WERI-Rb-1 (cell line): ENCODE measurements at regions not wholly inside any gene's neighbourhood (a gene's known extent, or its start where the extent isn't known, plus 50 kb on each side); places are given as distances from the start of the nearest gene placed in this dataset.

Experiments used
- DNase-seq: peaks from one replicate; pipeline ENCODE4 v3.0.0-alpha.2; 2020
- H3K27ac ChIP-seq: fragments of 250-450 bp; sonication (Bioruptor Pico); 2 replicates; pipeline ENCODE4 v1.5.1; 2020; ENCODE audit warnings: mild to moderate bottlenecking, moderate library complexity
- H3K27me3 ChIP-seq: fragments of 250-450 bp; sonication (Bioruptor Pico); 2 replicates; pipeline ENCODE4 v1.5.1; 2021; ENCODE audit warnings: mild to moderate bottlenecking, low read depth, moderate library complexity; ENCODE audit not compliant: insufficient read depth, severe bottlenecking
- H3K36me3 ChIP-seq: fragments of 250-450 bp; sonication (Bioruptor Pico); 2 replicates; pipeline ENCODE4 v1.5.1; 2020; ENCODE audit warnings: mild to moderate bottlenecking, moderate library complexity
- H3K4me3 ChIP-seq: 2 replicates; pipeline ENCODE4 v1.5.1; 2011; ENCODE audit warnings: low read depth, mild to moderate bottlenecking, control low read depth, low read length
- H3K9me3 ChIP-seq: fragments of 250-450 bp; sonication (Bioruptor Pico); 2 replicates; pipeline ENCODE4 v1.5.1; 2021; ENCODE audit warnings: mild to moderate bottlenecking, moderate library complexity; ENCODE audit not compliant: severe bottlenecking
- TF ChIP-seq, protein P1 (sequence below): IDR thresholded peaks from 2 replicates; pipeline ENCODE4 v1.5.1; 2011; ENCODE audit warnings: low read depth, mild to moderate bottlenecking, control low read depth, inconsistent platforms, low read length

DNA sequence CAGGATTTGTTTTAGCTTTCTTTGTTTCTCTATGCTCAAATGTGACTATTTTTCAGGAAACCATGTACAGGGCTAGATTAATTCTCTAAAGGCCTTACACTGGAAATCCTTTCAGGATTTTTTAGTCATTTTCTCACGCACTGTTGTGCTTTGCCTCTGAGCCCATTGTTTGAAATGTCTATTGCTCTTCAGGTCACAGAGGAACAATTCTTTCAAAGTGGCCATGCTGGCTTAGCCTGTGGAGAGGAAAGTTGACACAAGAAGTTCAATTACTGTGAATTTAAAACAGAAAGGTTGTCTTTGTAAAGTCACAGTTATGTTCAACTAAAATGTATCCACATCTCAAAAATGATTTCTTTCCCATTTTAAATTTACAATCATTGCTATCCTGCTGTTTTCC lies 1071.7 kb upstream of the POT1 start:
- TF ChIP-seq, protein P1, sequence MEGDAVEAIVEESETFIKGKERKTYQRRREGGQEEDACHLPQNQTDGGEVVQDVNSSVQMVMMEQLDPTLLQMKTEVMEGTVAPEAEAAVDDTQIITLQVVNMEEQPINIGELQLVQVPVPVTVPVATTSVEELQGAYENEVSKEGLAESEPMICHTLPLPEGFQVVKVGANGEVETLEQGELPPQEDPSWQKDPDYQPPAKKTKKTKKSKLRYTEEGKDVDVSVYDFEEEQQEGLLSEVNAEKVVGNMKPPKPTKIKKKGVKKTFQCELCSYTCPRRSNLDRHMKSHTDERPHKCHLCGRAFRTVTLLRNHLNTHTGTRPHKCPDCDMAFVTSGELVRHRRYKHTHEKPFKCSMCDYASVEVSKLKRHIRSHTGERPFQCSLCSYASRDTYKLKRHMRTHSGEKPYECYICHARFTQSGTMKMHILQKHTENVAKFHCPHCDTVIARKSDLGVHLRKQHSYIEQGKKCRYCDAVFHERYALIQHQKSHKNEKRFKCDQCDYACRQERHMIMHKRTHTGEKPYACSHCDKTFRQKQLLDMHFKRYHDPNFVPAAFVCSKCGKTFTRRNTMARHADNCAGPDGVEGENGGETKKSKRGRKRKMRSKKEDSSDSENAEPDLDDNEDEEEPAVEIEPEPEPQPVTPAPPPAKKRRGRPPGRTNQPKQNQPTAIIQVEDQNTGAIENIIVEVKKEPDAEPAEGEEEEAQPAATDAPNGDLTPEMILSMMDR = no peak
- no peak overlapping the region for H3K27ac ChIP-seq
- no peaks in the 10 kb centered on the region for H3K27me3 ChIP-seq
- DNase-seq = no peak
- peaks cover 2% of the 10 kb centered on the region for H3K9me3 ChIP-seq
- no peak overlapping the region for H3K4me3 ChIP-seq
- no peaks in the 10 kb centered on the region for H3K36me3 ChIP-seq

DNA sequence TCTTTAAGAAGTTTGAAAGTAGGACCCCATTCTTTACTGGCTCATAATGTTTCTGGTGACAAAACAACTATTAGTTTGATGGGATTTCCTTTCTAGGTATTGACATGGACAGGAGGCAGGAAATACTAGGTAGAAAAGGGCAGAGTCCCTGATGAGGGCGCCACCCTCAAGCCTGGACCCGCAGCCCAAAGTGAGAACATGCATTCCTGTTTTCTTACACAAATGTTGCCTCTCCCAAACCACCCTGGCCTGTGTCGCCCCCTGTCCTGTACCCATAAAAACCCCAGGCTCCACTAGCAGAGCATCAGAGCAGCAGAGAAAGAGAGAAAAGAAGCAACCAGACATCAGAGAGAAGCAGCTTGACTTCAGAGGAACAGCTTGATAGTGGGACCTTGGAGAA lies 1055.2 kb upstream of the POT1 start:
- no peaks in the 10 kb centered on the region for H3K9me3 ChIP-seq
- no peak for DNase-seq
- no peak overlapping the region for H3K4me3 ChIP-seq
- H3K27me3 ChIP-seq = no peaks in the 10 kb centered on the region
- no peaks in the 10 kb centered on the region for H3K36me3 ChIP-seq
- TF ChIP-seq, protein P1 = no peak
- H3K27ac ChIP-seq = no peak overlapping the region

DNA sequence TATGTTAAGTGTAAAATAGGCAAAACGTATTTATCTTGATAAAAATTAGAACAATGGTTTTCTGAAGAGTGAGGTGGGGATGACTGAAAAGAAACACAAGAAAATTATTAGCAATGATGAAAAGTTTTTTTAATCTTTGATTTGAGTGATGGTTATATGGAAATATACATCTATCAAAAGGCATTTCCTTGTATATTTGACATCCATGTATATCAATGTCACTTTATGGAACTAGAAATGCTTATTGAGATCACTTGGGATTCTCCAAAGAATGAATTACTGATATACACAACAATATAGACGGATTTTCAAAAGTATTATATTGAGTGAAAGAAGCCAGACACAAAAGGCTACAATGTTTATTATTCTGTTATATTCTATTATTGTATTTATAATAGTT lies 1042.0 kb upstream of the POT1 start:
- no peak for DNase-seq
- no peak overlapping the region for H3K4me3 ChIP-seq
- no peaks in the 10 kb centered on the region for H3K36me3 ChIP-seq
- TF ChIP-seq, protein P1 = no peak
- H3K27me3 ChIP-seq = no peaks in the 10 kb centered on the region
- no peaks in the 10 kb centered on the region for H3K9me3 ChIP-seq
- H3K27ac ChIP-seq = no peak overlapping the region

DNA sequence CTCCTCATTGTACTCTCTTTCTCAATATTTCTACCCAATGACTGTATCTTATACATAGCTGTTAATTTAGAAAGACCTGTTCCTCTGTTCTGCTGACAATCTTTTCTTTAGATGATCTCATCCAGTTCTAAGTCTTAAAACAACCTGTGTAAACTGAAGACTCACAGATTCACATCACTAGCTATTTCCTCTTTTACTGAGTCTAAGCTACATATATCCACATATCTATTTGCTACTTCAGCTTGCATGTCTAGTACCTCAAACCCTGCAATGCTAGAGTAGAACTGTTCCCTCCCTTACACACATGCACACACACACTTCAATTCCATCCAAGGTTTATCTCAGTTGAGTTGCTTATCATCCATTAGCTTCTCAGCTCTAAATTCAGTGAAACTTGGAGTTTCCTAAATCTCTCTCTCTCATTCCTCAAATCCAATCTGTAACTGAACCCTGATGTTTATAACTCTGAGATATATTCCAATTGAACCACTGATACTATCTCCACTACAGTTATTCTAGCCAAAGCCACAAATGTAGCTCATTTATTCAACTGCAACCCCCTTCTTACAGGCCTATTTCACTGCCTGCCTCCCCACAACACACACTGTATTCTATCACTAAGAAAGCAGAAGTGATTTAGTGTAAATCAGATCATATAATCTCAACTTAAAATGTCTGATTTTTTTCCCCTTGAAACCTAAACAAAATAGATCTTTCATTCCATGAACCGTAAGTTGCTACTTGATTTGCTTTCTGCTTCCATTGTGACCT lies 1036.8 kb upstream of the POT1 start:
- Histone ChIP-seq H3K27me3 (no peaks in the 10 kb centered on the region), H3K4me3 (no peak overlapping the region), H3K9me3 (no peaks in the 10 kb centered on the region), H3K27ac (no peak overlapping the region), H3K36me3 (no peaks in the 10 kb centered on the region)
- DNase-seq = no peak
- TF ChIP-seq, protein P1 = no peak

DNA sequence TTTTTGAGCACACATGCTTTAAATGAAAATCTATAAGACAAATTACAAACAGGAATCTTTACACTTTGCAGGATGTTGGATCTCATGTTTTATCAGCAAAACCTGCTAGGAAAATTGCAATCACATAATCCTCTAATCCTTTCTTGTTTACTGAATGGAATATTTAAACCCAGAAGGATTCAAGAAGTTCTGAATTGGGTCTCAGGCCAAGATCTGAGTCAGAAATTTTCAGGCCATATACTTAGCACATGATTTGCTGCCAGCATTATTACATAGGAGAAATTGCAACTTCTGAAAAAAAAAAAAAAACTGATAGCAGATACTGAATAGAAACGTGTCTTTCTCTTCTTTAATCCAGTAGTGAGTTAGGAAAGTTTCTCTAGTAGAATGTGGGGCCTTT lies 1005.3 kb upstream of the POT1 start:
- DNase-seq = no peak
- no peaks in the 10 kb centered on the region for H3K9me3 ChIP-seq
- no peaks in the 10 kb centered on the region for H3K36me3 ChIP-seq
- H3K4me3 ChIP-seq = no peak overlapping the region
- TF ChIP-seq, protein P1 = no peak
- H3K27ac ChIP-seq = no peak overlapping the region
- no peaks in the 10 kb centered on the region for H3K27me3 ChIP-seq

DNA sequence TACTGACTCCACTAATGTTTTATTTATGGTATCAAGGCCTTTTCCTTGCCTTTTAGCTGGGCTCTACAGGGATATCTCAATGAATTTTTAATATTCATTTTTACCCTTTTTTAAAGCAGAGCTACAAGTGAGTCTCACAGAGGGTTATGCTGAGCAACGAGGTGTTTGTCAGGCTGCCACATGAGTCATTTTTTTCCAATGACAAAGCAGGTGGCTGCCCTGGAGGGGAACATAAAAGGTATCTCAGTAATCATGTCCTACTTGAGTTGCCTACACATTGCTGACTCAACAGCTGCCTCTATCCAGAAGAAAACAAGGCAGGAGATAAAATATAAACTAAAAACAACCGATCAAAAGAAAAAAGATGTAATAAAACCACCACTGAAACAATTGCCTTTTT lies 1004.9 kb upstream of the POT1 start:
- Histone ChIP-seq H3K27ac (no peak overlapping the region), H3K27me3 (no peaks in the 10 kb centered on the region), H3K9me3 (no peaks in the 10 kb centered on the region), H3K4me3 (no peak overlapping the region), H3K36me3 (no peaks in the 10 kb centered on the region)
- TF ChIP-seq, protein P1 = no peak
- DNase-seq = no peak
